AG08396 (cell line): ENCODE measurements at regions not wholly inside any gene's neighbourhood (a gene's known extent, or its start where the extent isn't known, plus 50 kb on each side); places are given as distances from the start of the nearest gene placed in this dataset.

ENCODE experiments used
- DNase-seq: peaks from one replicate; pipeline ENCODE4 v3.0.0; 2012; ENCODE audit warnings: low spot score, mixed read lengths

DNA sequence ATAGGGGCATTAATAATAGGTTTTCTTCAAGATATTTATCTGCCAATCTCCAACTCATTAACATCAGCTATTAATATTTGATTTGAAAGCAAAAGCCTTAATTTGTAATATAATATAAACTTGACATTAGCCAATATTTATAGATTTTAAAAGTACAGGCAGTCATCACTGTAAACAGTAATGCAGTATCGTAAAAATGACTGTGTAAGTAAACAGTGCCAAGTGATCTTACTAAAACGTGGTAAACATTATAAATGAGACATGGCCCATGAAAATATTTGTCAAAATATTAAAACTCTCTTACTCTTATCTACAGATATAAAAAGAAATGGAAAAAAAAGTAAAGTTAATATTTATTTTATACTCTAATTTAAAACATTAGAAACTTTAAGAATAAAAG, 101.6 kb upstream of the EPHA6 start:
- DNase-seq: no peak

DNA sequence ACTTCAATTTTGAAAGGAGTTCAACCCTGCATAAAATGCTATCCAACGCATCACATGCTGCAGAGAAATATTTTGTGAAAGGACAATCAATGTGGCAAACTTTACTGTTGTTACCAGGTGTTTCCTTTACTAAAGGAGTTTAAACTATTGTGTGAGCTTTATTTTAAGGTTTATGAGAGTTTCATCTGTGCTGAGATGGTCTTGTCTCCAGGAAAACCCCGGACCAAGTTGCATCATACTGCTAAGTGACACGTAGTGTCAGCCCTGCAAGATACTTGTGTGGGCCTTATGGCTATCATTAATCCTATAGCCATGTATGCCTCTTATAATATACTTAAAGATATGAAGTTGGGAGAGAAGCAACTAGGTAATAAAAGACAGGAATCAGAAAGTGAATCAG, 94.5 kb upstream of the EPHA6 start:
- DNase-seq: no peak

DNA sequence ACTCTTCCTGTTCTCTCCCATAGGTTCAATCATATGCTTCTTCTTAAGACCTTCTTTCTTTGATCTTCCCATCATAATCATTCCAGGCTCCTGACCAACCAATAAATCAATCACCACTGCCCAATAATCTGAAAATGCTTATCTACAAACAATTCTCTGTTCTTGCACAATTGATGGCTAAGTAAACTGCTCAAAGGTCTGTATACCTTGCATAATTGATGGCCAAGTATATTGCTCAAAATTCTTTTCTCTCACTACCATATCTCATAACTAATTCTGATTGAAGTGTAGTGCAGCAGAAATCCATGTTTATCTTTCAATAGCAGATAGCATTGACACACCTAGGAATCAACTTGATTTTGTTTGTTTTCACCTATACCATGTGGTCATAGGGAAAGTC, 83.4 kb upstream of the EPHA6 start:
- DNase-seq: no peak

DNA sequence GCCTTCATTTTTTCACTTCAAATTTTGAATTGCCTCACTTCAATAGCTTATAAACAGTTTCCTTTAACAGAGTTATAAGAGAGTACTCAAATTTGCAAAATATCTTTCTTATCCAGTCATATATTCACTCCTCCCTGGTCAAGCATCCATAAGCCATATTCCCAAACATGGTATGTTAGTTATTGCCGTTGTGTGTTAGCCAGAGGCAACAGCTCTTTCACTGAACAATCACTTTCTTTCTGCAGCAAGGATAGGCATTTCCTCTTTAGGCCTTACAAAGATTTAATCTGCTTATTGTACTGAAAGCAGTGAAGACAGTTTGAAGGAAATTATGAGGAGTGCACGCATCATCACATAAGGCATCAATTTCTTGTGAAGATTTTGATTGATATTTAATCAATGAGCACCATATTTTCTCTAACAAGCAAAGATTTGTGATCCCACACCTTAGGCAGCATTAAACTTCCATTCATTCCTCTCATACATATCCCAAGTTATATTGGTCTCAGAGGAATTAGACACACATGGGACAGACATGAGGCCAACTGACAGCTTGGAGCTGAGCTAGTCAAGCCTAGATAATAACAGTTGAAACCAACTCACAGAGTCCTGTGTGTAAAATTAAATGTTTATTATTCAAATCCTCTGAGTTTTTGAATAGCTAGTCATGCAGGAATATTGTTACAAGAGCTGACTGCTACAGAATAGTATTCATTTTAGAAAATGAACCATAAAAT, 80.0 kb upstream of the EPHA6 start:
- no peak for DNase-seq

DNA sequence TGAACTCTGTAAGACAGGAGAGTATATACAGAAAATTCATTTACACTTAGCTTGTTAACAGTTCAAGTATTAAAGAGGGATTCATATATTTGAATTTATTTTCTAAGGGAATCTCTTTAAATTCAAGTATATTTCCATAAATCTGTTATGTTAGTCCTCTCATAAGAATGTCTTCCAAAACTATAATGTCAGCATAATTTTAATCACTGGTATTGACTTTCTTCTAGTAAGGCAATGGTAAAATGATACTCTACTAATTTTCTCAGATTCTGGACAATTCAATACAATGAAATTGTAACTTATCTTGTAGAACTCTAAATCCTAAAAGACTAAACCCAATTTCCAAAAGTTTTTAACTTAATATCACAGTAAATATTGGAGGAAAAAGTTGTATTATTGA, 66.3 kb upstream of the EPHA6 start:
- DNase-seq: no peak

DNA sequence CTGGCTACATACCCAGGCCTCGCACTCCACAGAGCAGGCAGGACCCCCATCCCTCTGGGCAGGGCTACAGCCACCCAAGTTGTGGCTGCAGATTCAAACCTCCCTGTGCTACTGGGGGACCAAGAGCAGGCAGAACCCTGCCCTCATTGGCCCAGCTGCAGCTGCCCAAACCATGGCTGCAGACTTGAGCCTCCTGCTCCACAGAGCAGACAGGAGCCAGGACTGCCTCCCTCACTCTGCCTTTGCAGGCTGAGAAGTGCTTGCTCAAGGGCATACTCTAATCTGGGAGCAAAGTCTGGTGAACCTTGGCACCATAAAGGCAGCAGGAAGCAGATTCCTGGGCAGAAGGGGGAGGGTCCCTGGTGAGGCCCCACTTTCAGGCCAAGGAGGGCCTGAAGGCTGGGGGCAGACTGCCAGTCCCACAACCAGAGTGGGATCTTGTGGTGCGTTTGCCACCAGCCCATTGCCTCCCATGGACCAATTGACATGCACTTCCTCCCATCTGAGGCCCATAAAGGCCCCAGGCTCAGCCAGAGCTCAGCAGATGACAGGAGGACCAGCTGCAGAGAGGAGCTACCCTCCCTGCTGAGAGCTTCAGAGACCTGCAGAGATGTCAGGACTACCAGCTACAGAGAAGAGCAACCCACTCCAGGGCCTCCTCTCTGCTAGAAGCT, 64.2 kb upstream of the EPHA6 start:
- no peak for DNase-seq

DNA sequence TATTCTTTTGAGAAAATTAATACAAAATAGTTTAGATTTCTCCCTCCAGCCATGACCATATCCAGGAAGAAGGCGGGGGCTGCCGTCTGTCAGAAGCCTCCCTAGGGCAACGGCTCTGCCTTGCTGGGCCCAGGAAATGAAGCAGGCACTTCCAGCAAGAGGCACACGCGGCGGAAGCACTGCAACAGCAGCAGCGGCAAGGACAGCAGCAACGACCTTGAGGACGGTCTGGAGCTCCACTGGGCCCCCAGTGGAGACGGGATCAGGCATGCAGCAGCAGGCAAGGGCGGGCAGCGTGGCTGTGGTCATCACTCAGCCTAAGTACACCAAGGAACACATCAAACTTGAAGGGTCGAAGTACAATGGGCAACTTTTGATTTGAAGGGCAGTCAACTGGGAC, 61.3 kb upstream of the EPHA6 start:
- DNase-seq: no peak

DNA sequence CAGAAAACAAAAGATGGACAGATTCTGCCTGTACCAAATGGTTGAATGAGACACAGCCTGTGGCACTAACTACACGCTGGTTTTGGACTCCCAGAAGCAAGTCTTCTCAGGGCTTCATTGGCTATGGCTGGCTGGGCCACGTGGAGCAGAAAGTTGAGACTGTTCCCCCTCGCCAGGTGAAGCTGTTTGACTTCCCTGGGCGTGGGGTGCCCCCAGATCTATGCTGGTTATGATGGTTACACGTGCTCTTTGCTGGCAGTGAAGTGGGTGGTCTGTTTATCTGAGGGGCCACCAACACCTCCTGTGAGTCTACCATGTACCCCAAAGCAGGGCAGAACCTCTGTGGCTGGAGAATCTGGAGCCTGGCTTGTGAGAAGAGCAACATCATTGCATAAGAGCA, 60.3 kb upstream of the EPHA6 start:
- DNase-seq: no peak

DNA sequence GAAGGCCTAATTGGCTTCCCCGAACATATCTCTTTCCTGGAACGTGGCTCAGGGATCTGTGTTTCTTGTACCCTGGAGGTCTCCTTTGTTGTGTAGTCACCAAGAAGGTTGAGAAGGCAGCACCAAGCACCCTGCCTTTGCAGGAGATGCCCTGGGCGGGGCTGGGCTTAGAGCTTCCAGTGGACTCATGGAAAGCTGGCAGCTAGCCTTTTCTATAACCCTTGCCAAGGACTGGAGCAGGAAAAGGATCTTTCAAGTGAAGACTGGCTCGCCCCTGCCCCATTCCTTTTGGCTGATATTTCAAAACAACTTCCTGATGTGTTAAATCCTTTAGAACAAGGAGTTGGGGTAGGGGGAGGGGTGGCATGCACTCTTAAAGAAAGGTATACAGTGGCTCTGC, 58.9 kb upstream of the EPHA6 start:
- DNase-seq: no peak

DNA sequence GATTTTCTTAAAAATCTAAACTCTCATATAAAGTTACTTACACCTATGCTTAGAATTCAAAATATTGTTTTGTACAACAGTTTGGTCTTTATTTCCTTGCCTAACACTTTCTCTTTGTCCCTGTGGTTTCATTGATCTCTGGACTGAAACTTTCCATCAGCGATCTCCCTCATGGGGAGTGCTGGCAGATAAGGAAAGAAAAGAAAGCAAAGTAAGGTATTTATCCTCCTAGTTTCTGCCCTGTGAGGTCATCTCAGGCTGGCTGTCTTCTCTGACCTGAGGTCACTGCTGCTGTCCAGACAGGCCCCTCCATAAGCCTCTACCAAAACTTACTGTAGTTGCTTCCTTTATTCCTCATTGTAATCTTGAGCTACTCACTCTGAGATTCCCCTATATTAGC, 57.9 kb upstream of the EPHA6 start:
- DNase-seq: no peak

DNA sequence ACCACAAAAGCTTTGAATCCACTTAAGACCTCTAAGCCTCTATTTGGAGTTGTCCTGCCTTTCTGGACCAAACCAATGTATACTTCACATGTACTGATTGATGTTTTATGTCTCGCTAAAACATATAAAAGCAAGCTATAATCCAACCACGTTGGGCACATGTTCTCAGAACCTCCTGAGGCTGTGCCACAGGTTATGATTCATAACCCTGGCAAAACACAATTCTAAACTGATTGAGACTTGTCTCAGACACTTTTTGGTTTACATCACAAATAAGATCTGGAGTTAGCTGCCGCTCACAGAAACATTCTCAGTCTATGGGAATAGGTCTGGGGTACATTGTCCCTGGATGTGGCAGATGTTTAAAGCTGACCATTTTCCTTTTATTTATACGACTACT, 53.4 kb upstream of the EPHA6 start:
- DNase-seq: no peak
